Fibroblast of lung (primary cell): ENCODE measurements at regions not wholly inside any gene's neighbourhood (a gene's known extent, or its start where the extent isn't known, plus 50 kb on each side); places are given as distances from the start of the nearest gene placed in this dataset.

Source experiments
- DNase-seq, 2 donors: peaks; one replicate each; pipeline versions ENCODE4 v3.0.0 to v3.0.0-alpha.2; 2010; ENCODE audit warnings: low read depth in 2 of 2
- H2AFZ ChIP-seq: 2 replicates; pipeline ENCODE4 v1.5.1; 2012; ENCODE audit warnings: low read length, control low read depth, inconsistent platforms
- H3K27ac ChIP-seq: 2 replicates; pipeline ENCODE4 v1.5.1; 2011; ENCODE audit warnings: low read length, control low read depth; ENCODE audit not compliant: insufficient read depth
- H3K27me3 ChIP-seq: 2 replicates; pipeline ENCODE4 v1.5.1; 2011; ENCODE audit warnings: mild to moderate bottlenecking, low read length; ENCODE audit not compliant: control insufficient read depth, insufficient read depth
- H3K36me3 ChIP-seq: 2 replicates; pipeline ENCODE4 v1.5.1; 2011; ENCODE audit warnings: low read length; ENCODE audit not compliant: control insufficient read depth, insufficient read depth
- H3K4me1 ChIP-seq: 2 replicates; pipeline ENCODE4 v1.5.1; 2011; ENCODE audit warnings: low read length; ENCODE audit not compliant: control insufficient read depth, insufficient read depth; ENCODE audit errors: extremely low read depth
- H3K4me2 ChIP-seq: 2 replicates; pipeline ENCODE4 v1.5.1; 2011; ENCODE audit warnings: low read length, control low read depth; ENCODE audit not compliant: insufficient read depth; ENCODE audit errors: extremely low read depth
- H3K4me3 ChIP-seq, 4 experiments: fragments of 200-600 bp in 1 of 4; sonication (generic) in 1 of 4; replicated peaks in 1 of 4; 2 replicates each; pipeline ENCODE4 v1.5.1; 2011 to 2016; ENCODE audit warnings: low read length in 4 of 4, low read depth in 3 of 4, mild to moderate bottlenecking in 3 of 4, control low read depth in 2 of 4, inconsistent platforms in 1 of 4, mixed read lengths in 1 of 4; ENCODE audit not compliant: insufficient read depth in 1 of 4; ENCODE audit errors: control extremely low read depth in 1 of 4
- H3K79me2 ChIP-seq: 2 replicates; pipeline ENCODE4 v1.5.1; 2012; ENCODE audit warnings: mild to moderate bottlenecking, low read length, inconsistent platforms; ENCODE audit not compliant: control insufficient read depth, insufficient read depth
- H3K9ac ChIP-seq: 2 replicates; pipeline ENCODE4 v1.5.1; 2011; ENCODE audit warnings: mild to moderate bottlenecking, low read length, control low read depth; ENCODE audit not compliant: insufficient read depth
- H3K9me3 ChIP-seq: 2 replicates; pipeline ENCODE4 v1.5.1; 2012; ENCODE audit warnings: low read depth, low read length; ENCODE audit not compliant: control insufficient read depth, insufficient read depth
- H4K20me1 ChIP-seq: 2 replicates; pipeline ENCODE4 v1.5.1; 2011; ENCODE audit warnings: low read length; ENCODE audit not compliant: control insufficient read depth, insufficient read depth; ENCODE audit errors: extremely low read depth
- CTCF ChIP-seq, 2 donors: IDR thresholded peaks in 1 of 2; conservative IDR thresholded peaks in 1 of 2; 1 replicate in 1 of 2; 2 replicates in 1 of 2; pipeline ENCODE4 v1.5.1; 2011 to 2012; ENCODE audit warnings: low read length in 2 of 2, control low read depth in 1 of 2, inconsistent platforms in 1 of 2, low read depth in 1 of 2, mild to moderate bottlenecking in 1 of 2
- EZH2 ChIP-seq: IDR thresholded peaks from 2 replicates; pipeline ENCODE4 v1.5.1; 2012; ENCODE audit warnings: low read length, control low read depth, mild to moderate bottlenecking; ENCODE audit errors: missing control alignments

- Histone ChIP-seq H3K27me3 (no peaks in the 10 kb centered on the region), H3K27ac (no peak overlapping the region)
- no peak for TF ChIP-seq EZH2
- no peak for TF ChIP-seq CTCF (conservative IDR thresholded peaks at IDR 0.05 in 1 of 2, IDR thresholded peaks at IDR 0.05 in 1 of 2; ENCODE audit: low read depth in 1 of 2, low read length in 2 of 2)
Observed at GRCh38 chr5:164563370-164563769, 1058.0 kb downstream of the MAT2B start.

GRCh38 chr5:164573397-164573796, 1068.0 kb downstream of the MAT2B start:
- no peaks in the 10 kb centered on the region for H3K79me2 ChIP-seq
- no peak overlapping the region for H3K4me3 ChIP-seq
- no peaks in the 10 kb centered on the region for H3K4me1 ChIP-seq
- H2AFZ ChIP-seq: no peak overlapping the region
- no peak for TF ChIP-seq EZH2
- no peak for TF ChIP-seq CTCF (conservative IDR thresholded peaks at IDR 0.05 in 1 of 2, IDR thresholded peaks at IDR 0.05 in 1 of 2; ENCODE audit: low read depth in 1 of 2, low read length in 2 of 2)
- H4K20me1 ChIP-seq: no peaks in the 10 kb centered on the region
- no peak overlapping the region for H3K9ac ChIP-seq
- DNase-seq: no peak
- no peaks in the 10 kb centered on the region for H3K9me3 ChIP-seq
- H3K36me3 ChIP-seq: no peaks in the 10 kb centered on the region
- no peaks in the 10 kb centered on the region for H3K27me3 ChIP-seq
- H3K4me2 ChIP-seq: no peak overlapping the region
- no peak overlapping the region for H3K27ac ChIP-seq

More at GRCh38 chr5:164563370-164563769, 1058.0 kb downstream of the MAT2B start:
- H2AFZ ChIP-seq: no peak overlapping the region
- H4K20me1 ChIP-seq: no peaks in the 10 kb centered on the region
- H3K9me3 ChIP-seq: no peaks in the 10 kb centered on the region
- no peaks in the 10 kb centered on the region for H3K79me2 ChIP-seq
- no peaks in the 10 kb centered on the region for H3K36me3 ChIP-seq
- H3K4me2 ChIP-seq: no peak overlapping the region
- DNase-seq: no peak
- no peak overlapping the region for H3K4me3 ChIP-seq
- no peak overlapping the region for H3K9ac ChIP-seq
- H3K4me1 ChIP-seq: no peaks in the 10 kb centered on the region

GRCh38 chr5:164577201-164577600, 1071.8 kb downstream of the MAT2B start:
- Histone ChIP-seq H3K9me3 (no peaks in the 10 kb centered on the region), H3K36me3 (no peaks in the 10 kb centered on the region), H3K4me3 (no peak overlapping the region), H3K79me2 (no peaks in the 10 kb centered on the region), H3K4me1 (no peaks in the 10 kb centered on the region), H3K4me2 (no peak overlapping the region), H4K20me1 (no peaks in the 10 kb centered on the region), H2AFZ (no peak overlapping the region), H3K27ac (no peak overlapping the region), H3K27me3 (no peaks in the 10 kb centered on the region), H3K9ac (no peak overlapping the region)
- no peak for TF ChIP-seq EZH2
- TF ChIP-seq CTCF (conservative IDR thresholded peaks at IDR 0.05 in 1 of 2, IDR thresholded peaks at IDR 0.05 in 1 of 2; ENCODE audit: low read depth in 1 of 2, low read length in 2 of 2): no peak
- DNase-seq: no peak
